B cell (primary cell): ENCODE measurements at regions not wholly inside any gene's neighbourhood (a gene's known extent, or its start where the extent isn't known, plus 50 kb on each side); places are given as distances from the start of the nearest gene placed in this dataset.

Source experiments
- EZH2 ChIP-seq: IDR thresholded peaks from 2 replicates; pipeline ENCODE4 v1.6.1; 2012; ENCODE audit warnings: borderline replicate concordance, low read depth, mild to moderate bottlenecking, moderate library complexity, low read length; ENCODE audit not compliant: insufficient read depth, poor library complexity, severe bottlenecking
- TF ChIP-seq, protein P1 (sequence below): fragments of 200-600 bp; IDR thresholded peaks from one replicate; pipeline ENCODE4 v1.8.0; 2022; ENCODE audit warnings: antibody characterized with exemption, mild to moderate bottlenecking

DNA sequence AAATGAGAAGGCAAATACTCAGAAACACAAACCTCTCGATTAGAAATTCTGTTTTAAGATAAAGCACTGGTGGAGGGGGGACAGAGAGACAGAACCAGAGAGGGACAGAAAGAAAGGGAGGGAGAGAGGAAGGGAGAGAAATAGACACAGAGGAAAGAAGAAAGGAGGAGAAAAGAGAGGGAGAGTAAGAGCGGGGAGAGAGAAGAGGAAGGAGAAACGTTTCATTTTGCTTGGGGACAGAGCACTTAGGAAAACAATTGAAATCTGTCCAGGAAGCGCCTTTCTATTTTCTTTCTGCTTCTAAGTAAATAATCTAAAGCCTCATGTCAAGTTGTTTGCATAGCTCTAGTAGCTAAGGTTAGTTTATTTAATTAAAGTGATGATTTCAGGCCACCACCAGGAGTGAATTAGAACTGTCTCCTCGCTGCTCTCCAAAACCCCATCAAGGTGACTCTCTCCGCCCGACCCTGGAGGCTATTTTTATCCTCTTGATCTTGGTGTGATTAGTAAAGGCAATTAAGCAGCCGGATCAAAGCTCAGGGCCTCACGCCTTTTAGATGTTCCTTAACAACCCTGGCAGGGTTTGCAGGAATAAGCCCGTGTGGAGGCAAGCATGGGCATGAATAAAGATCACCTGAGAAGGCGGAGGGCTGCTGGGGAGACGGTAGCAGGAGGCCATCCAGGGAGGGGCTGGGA, 73.4 kb upstream of the INSIG1 start:
- TF ChIP-seq, protein P1, sequence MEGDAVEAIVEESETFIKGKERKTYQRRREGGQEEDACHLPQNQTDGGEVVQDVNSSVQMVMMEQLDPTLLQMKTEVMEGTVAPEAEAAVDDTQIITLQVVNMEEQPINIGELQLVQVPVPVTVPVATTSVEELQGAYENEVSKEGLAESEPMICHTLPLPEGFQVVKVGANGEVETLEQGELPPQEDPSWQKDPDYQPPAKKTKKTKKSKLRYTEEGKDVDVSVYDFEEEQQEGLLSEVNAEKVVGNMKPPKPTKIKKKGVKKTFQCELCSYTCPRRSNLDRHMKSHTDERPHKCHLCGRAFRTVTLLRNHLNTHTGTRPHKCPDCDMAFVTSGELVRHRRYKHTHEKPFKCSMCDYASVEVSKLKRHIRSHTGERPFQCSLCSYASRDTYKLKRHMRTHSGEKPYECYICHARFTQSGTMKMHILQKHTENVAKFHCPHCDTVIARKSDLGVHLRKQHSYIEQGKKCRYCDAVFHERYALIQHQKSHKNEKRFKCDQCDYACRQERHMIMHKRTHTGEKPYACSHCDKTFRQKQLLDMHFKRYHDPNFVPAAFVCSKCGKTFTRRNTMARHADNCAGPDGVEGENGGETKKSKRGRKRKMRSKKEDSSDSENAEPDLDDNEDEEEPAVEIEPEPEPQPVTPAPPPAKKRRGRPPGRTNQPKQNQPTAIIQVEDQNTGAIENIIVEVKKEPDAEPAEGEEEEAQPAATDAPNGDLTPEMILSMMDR = no peak
- TF ChIP-seq EZH2 = no peak
